ENCODE measurements at regions not wholly inside any gene's neighbourhood (a gene's known extent, or its start where the extent isn't known, plus 50 kb on each side); places are given as distances from the start of the nearest gene placed in this dataset.

- DNase-seq = no peak
Observed at GRCh38 chr1:47555841-47556560, 118.2 kb downstream of the FOXD2 start.

- DNase-seq = no peak
Observed at GRCh38 chr1:47557066-47557465, 119.2 kb downstream of the FOXD2 start.

- DNase-seq = no peak
Observed at GRCh38 chr1:47558601-47559593, 121.1 kb downstream of the FOXD2 start.

GRCh38 chr1:47559944-47560695 lies 122.3 kb downstream of the FOXD2 start:
- DNase-seq = no peak

GRCh38 chr1:47561523-47562007 lies 123.7 kb downstream of the FOXD2 start:
- no peak for DNase-seq

GRCh38 chr1:47562147-47562546 lies 124.3 kb downstream of the FOXD2 start:
- no peak for DNase-seq

GRCh38 chr1:47562799-47563198 lies 125.0 kb downstream of the FOXD2 start:
- no peak for DNase-seq

- DNase-seq = no peak
Observed at GRCh38 chr1:47563201-47563600, 125.4 kb downstream of the FOXD2 start.

- DNase-seq = no peak
Observed at GRCh38 chr1:47564570-47564969, 126.7 kb downstream of the FOXD2 start.

GRCh38 chr1:47565092-47565491 lies 127.2 kb downstream of the FOXD2 start:
- DNase-seq = no peak

- no peak for DNase-seq
Observed at GRCh38 chr1:47565676-47566075, 127.8 kb downstream of the FOXD2 start.

- DNase-seq = no peak
Observed at GRCh38 chr1:47568763-47569162, 130.9 kb downstream of the FOXD2 start.

GRCh38 chr1:47569261-47569660 lies 131.4 kb downstream of the FOXD2 start:
- no peak for DNase-seq

GRCh38 chr1:47569681-47570470 lies 132.0 kb downstream of the FOXD2 start:
- DNase-seq = no peak

- no peak for DNase-seq
Observed at GRCh38 chr1:47571161-47571560, 133.3 kb downstream of the FOXD2 start.

GRCh38 chr1:47571952-47572351 lies 134.1 kb downstream of the FOXD2 start:
- no peak for DNase-seq

- no peak for DNase-seq
Observed at GRCh38 chr1:47572731-47573430, 135.0 kb downstream of the FOXD2 start.

GRCh38 chr1:47574451-47575165 lies 136.8 kb downstream of the FOXD2 start:
- no peak for DNase-seq

GRCh38 chr1:47575855-47576757 lies 138.3 kb downstream of the FOXD2 start:
- DNase-seq = no peak

GRCh38 chr1:47576758-47577115 lies 138.9 kb downstream of the FOXD2 start:
- DNase-seq = no peak

Measured in CD4-positive, alpha-beta T cell treated with Interleukin-15 for 1 hour (primary cell).